ENCODE measurements at regions not wholly inside any gene's neighbourhood (a gene's known extent, or its start where the extent isn't known, plus 50 kb on each side); places are given as distances from the start of the nearest gene placed in this dataset.

DNA sequence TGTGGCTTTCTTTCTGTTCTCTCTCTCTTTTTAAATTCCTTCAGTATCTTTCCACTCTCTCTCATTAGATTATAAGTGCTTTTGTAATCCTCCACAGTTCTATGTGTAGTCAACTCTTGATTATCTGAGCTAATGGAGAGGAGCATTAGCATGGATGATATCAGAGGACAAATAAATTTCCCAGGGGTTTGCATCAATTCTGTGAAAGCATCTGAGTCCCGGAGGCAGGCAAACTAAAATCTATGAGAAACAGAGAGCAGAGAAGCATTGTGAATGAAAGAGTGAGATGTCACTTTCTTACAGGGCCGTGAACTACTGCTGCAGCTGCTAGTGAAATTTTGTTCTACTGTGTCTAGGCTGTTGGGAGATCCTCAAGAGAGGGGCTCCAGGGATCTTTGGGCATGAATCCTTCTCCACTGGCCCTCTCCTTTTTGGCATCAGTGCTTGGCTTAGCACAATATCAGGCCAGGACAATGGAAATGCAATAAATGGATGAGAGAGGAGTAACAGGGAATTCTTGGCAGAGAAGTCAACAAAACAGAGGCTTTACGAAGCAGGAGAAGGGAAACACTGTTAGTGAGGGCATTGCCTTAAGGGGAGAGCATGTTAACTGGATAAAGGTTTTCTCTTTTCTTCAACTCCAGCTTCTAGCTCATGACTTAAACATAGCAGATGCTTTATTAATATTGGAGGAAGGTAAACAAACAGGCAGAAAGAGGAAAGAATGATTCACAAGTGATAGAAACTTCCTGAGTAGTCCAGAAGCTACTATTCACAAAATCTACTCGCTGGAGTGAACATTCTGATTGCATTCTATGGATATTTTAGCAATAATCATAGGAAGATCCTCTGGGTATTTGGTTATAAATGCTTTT is 847.0 kb upstream of the MAP3K7 start:
- DNase-seq = no peak

DNA sequence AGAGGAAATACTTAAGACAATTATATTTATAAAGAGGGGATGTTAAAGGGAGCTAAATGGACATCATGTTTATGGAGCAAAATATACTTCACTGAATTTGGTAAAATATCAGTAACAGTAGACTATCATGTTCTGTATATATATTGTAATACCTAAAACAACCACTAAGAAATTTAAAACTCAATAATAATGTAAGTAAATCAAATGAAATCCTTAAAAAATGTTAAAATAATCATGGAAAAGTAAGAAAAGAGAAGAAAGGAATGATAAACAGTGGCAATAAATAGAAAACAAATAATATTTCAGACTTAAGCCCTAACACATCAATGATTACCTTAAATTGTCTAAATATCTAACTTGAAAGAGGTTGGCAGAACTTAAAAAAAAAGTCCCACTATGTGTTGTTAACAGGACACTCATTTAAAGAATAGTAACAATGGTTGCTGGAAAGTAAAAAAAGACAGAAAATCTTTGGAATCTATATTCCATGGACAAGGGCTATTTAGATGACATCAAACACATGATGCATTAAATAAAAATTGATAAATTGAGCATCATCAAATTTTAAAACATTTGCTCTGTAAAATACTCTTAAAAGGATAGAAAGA is 842.2 kb upstream of the MAP3K7 start:
- DNase-seq = no peak

DNA sequence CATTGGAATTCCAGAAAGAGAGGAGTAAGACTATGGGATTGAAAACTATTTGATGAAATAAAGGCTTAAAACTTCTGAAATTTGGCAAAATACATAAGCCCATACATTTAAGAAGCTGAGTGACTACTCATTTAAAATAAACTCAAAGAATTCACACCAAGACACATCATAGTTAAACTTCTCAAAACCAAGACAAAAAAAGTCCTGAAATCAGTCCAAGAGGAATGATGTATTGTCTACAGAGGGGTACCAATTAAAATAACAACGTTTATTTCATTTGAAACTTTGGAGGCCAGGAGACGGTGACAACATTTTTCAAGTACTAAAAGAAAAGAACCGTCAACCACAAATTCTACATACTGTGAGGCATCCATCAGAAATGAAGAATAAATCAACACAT is 841.4 kb upstream of the MAP3K7 start:
- no peak for DNase-seq

DNA sequence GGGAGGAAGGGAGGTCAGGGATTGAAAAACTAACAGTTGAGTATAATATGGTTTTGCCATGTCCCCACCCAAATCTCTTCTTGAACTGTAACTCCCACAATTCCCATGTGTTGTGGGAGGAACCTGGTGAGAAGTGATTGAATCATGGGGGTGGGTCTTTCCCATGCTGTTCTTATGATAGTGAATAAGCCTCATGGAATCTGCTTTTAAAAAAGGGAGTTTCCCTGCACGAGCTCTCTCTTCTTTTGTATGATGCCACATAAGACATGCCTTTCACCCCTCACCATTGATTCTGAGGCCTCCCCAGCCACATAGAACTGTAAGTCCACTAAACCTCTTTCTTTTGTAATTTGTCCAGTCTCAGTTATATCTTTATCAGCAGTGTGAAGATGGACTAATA is 833.4 kb upstream of the MAP3K7 start:
- DNase-seq = no peak

DNA sequence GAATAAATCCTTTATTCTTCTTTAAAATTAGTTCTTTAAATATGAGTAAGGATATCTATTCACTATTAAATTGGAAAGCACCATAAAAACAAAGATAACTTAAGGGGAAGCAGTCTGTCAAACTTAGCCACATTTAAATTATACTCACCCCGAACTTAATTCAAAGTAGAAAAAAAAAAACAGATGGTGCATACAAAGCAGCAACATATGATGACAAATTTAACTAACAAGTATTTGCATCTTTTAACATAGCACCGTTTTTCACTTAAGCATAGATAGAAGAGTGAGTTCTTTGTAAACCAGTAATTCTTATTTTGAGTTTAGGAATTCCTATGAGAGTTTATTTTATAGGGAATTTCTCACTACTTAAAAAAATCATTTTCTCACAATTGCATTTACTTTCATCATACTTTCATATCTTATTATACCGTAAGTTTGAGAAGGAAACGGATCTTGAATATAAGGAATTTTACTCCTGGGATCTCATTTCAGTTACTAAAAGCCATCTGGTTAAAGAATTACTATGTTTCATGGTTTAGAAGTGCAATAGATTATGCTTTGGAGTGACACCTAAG is 828.2 kb upstream of the MAP3K7 start:
- no peak for DNase-seq

DNA sequence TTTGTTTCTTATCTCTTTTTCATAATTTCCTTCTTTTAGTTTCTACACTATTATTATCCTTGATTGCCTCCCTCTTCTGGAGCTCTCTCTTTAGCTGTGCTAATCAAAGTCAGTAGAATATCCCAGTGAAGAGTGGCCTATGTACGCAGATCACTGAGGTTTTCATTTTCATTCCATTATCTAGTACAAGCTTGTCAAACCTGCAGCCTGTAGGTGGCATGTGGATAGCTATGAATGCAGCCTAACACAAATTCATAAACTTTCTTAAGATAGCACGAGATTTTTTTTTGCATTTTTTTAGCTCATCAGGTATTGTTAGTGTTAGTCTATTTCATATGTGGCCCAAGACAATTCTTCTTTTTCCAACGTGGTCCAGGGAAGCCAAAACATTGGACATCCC is 825.7 kb upstream of the MAP3K7 start:
- DNase-seq = no peak

DNA sequence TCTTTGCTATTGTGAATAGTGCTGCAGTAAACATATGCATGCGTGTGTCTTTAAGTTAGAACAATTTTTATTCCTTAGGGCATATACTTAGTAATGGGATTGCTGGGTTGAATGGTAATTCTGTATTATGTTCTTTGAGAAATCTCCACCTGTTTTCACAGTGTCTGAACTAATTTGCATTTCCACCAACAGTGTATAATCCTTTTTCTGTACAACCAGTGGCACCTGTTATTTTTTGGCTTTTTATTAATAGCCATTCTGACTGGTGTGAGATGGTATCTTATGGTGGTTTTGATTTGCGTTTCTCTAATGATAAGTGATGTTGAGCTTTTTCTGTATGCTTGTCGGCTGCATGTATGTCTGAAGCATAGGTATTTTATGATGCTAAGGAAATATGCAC is 820.8 kb upstream of the MAP3K7 start:
- no peak for DNase-seq

DNA sequence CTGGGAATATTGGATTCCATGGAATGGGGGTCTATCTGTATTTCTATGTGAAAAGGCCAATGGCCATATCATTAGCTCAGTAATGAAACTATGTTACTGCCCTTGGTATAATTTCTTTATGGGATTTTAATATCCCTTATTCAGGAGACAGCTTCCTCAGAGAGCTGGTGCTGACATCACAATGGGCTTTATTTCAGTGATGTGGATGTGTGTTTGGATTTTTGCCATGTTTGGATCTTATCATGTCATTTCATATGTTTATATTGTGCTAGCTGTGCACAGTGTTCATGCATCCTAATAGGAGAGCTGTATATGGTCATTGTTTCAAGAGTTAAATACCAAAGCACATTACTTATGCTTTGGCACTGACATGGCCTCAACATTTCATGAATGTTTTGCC is 806.1 kb upstream of the MAP3K7 start:
- DNase-seq = no peak

DNA sequence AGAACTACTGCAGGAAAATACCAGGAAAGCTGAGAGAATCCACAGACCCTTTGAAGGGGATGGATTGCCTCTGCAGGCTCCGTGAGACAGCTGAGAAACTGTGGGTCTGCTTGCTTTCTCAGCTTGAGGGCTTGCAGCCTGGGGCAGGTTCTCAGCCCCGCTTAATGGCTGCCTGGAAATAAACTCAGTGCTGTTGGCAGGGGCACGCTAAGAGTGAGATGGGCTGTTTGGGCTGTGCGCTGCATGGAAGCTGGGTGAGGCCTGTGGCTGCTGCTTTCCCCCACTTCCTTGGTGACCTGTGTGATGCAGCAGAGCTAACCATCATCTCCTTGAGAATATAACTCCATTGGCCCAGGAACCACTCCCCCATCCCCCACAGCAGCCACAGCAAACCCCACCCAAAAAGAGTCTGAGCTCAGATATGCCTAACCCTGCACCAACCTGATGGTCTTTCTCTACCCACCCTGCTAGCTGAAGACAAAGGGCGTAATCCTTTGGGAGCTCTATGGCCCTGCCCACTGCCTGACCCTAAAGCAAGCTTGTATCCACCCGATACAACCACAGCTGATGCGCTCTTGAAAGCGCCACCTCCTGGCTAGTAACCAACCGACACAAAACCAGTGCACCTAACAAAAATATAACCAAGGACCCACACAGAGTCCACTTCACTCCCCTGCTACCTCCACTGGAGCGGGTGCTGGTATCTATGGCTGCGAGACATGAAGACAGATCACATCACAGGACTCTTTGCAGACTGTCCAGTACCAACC is 800.6 kb upstream of the MAP3K7 start:
- no peak for DNase-seq

DNA sequence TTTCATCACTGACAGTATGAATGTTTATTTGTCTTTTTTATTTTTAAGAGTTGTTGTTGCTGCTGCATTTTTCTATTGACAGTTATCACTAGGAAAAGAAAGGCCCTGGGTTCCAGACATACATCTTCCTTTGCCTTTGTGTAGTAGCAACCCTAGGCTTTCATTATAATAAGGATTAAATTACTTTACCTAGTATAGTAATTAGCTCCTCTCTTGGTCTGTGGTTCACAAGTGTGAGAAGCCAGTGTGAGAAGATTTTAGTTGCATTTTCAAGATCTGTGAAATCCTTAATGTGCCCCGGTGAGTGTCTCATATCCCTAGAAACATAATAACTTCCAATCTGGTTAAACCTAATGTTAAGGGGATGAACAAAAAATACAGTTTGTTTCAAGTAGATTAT is 799.3 kb upstream of the MAP3K7 start:
- DNase-seq = no peak

DNA sequence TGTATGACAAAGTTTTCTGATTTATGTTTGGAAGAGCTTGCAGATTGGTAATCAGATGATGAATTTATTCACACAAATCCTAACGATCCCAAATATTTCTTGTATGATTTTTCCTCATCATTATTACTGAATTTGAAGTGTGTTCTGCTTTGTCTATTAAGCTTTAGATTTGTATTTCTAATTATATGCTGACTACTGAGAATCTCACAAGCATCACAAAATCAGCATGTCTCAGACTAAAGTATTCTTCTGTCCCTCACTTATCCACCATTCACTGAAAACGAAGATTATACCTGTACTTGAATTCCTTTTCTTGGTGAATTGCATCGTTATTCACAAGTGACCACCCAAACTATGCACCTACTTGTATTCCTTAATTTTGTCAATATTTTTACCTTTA is 796.3 kb upstream of the MAP3K7 start:
- no peak for DNase-seq

DNA sequence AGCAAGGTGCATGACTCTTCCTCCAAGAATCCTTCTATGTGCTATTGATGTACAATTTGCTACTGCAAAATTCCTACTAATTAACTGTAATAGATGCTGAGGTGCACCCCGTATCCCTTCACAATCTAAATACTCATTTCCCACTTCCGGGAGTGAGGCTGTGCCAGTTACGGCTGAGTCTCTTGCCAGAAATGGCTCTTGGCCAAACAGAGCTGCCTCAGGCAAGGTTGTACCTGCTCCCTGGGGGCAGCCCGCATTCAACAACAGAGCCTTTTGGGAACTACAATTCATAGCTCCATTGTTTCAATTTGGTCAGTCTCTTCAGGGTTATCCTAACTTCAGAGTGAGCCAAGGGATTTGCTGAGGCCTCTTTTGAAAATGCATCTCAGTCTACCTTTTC is 789.8 kb upstream of the MAP3K7 start:
- no peak for DNase-seq

DNA sequence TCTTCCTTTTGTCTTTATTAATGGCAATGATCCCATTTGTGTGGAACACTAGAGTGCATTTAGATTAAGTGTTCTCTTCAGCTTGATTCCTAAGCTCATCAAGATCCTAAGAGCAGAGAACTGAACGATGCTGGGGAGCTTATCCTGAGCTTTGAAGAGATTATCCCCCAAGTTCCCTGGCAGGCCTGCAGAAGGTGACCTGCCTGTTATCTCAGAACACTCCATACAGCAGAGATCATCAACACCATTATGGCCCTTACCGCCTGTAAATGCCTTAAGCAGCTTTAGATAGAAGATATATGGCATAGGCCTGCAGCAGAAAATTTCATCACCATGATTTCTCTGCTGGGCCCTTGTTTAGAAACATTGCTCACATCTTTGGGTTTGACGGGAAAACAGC is 779.9 kb upstream of the MAP3K7 start:
- DNase-seq = no peak

DNA sequence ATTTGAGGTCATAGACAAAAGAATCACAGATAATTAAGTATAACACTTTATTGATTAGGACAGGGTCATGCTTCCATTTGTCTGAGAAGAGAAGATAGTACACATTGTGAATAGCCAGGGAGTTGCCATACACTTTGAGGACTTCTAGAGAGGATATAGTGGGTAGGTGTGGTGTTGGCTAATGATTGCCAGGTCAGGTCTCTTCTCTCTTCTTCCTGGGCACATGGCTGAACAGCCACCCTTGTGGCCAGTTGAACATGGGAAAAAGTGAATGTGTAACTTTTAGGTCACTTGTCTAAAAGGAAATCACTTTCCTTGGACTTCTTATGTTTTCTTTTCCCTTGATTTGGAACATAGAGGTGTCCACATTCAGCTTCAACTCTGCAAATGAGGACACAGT is 772.1 kb upstream of the MAP3K7 start:
- DNase-seq = no peak

DNA sequence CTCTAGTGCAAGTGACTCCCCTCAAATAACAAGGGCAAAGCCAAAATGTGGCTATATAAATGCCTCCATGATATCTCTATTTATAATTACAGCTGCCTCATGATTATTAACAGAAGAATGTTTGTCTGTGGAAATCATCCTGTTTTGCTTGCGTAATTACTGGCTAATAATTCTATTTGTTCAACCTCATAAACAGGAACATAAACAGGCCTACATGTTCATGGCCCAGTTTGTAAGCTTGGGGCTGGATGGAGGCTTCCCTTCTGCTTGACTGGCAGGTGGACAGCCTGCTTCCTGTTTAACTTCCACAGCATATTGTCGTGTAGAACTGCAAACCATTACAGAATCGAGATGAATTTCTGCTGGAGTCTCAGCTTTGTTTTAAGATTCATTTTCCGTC is 766.0 kb upstream of the MAP3K7 start:
- DNase-seq = no peak

DNA sequence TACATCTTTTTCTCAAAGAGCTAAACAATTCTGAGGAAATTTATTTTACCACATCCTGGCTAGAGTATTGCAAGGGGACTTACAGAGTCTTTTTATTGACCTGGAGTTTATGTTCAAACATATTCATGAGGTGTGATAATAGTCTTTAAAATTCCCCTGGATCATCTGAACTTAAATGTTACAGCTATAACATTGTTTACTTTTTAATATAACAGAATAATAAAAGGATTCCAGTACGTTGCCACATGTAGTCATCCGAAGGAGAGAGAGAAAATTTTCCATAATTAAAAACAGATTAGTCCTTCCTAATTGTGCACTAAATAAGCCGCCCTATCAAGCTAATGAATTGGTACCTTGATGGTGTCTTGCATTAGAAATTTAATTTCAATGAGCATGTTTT is 765.4 kb upstream of the MAP3K7 start:
- DNase-seq = no peak

DNA sequence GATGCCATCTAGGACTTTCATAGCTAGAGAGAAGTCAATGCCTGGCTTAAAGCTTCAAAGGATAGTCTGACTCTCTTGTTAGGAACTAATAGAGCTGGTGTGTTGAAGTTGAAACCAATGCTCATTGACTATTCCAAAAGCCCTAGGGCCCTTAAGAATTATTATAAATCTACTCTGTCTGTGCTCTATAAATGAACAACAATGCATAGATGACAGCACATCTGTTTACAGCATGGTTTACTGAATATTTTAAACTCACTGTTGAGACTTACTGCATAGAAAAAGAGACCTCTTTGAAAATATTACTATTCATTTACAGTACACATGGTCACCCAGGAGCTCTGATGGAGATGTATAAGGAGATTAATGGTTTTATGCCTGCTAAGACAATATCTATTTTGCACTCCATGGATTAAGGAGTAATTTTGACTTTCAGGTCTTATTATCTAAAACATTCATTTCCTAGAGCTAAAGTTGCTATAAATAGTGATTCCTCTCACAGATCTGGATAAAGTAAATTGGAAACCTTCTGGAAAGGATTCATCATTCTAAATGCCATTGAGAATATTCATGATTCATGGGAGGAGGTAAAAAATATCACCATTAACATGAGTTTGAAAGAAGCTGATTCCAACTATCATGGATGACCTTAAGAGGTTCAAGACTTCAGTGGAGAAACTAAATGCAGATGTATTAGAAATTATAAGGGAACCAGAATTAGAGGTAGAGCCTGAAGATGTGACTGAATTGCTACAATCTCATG is 763.5 kb upstream of the MAP3K7 start:
- no peak for DNase-seq

DNA sequence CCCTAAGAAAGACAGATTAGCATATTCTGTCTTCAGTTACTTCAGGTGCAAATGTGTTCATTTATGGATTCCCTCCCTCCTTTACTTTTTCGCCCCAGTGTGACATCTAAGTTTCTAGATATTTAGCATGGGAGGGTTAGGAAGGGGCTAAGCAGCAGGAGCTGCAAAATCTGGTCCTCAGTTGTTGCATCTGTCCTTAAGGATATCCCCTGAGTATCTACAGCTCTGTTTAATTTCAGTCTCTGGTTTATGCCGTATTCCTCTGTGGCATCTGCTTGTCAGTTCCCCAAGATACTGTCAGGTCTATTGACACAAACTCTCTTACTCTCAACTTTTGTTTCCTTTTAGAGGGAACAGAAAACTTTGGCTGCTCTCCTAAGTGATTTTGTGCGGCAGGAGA is 754.6 kb upstream of the MAP3K7 start:
- DNase-seq = no peak

DNA sequence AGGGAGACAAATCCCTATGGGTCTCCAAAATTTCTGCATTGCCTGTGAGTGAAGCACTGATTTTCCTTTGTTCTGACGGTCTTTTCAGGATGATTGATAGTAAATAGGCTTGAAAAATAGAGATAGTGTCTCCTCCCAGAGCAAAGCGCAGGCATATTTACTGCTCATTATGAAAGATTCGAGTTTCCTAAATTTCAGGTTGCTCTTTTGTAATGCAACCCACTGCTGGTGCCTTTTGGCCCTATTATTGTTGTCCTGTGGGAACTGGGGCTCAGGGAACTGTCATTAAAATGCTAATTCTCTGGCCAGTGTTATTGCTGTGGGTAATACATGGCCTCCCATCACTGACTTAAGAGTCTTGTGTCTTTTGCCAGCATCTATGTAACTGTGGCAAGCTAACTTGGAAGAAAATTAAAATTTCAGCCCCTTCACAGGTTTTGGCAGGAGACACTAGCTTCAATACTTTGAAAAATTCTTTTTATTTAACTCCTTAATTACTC is 754.1 kb upstream of the MAP3K7 start:
- DNase-seq = no peak

DNA sequence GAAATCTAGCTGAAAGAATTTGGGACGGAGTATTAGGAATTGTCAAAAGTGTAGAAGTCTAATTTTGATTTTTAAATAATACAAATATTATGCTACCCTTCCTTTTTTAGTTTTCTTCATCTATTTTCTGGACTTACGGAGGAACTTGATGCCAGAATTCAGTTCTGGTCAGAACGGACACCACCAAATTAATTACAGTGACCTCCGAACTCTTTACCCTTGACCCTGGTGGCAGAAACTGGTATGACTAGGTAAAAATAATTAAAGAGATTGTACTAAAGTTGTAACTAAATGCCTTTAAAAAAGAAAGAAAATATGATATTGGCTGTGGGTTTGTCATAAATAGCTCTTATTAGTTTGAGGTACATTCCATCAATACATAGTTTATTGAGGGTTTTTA is 751.1 kb upstream of the MAP3K7 start:
- no peak for DNase-seq

DNA sequence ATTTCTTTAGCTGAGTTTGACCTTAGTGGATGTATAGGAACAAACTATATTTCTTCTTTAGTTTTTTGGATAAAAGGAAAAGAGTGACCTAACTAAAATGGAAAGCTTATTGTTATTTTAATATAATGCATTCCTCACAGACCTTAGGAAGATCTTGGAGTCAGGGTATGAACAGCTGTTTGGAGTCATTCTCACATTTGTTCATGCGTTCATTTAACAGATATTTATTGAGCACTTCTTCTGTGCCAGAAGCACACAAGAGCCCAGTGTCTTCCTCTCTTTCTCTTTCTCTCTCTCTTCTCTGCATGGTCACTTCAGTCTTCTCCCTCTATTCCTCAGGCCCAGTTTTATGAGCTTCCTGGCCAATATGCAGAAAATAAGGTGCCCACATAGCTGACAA is 744.0 kb upstream of the MAP3K7 start:
- no peak for DNase-seq

DNA sequence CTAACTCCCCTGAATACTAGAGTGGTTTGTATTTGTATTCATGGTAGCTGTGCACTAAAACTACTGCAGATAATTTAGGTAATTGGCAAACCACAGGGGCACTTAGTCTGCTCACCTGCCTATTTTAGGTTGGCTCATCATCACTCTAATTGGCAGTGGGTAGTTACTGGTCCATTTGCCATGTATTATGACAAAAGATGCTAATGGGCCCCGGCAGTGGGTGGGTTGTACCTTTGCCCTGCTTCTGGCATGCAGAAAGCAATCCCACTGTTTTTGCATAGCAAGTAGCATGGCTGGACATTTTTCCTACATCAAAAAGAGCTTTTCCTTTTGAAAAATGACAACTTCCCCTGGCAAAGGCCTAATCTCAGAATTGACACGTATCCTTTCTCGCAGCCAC is 741.4 kb upstream of the MAP3K7 start:
- DNase-seq = no peak

DNA sequence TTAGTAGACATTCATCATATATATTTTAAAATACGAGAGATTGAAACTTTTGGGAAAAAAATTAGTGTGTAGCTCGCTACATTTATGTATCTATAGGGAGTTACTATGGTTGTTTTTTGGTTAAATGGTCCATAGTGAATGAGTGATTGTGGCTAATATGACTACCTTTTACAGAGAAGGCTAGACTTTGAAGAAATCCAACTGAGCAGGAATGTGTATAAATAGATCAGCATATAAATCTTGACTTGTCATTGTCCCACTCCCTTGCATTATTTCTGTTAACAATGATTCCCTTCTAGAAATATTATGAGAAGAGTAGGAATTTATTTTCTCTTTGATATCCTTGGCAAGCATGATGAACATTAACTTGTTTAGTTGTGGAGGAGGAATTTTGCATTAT is 737.8 kb upstream of the MAP3K7 start:
- DNase-seq = no peak
